GM18507 (cell line): ENCODE measurements at regions not wholly inside any gene's neighbourhood (a gene's known extent, or its start where the extent isn't known, plus 50 kb on each side); places are given as distances from the start of the nearest gene placed in this dataset.
"Not testable (repeated sequence)": the region's sequence is repeated elsewhere in the genome, so short reads cannot be mapped to it uniquely, and the experiment has no call there.

Experiments used
- DNase-seq: peaks from one replicate; pipeline ENCODE4 v3.0.0; 2011; ENCODE audit warnings: low read depth; ENCODE audit not compliant: insufficient read length; ENCODE audit errors: extremely low spot score
- FAIRE-seq: peaks from 2 replicates; lab custom pipeline; 2011; peaks lifted over from hg19 to GRCh38; lab: Jason Lieb, UNC

DNA sequence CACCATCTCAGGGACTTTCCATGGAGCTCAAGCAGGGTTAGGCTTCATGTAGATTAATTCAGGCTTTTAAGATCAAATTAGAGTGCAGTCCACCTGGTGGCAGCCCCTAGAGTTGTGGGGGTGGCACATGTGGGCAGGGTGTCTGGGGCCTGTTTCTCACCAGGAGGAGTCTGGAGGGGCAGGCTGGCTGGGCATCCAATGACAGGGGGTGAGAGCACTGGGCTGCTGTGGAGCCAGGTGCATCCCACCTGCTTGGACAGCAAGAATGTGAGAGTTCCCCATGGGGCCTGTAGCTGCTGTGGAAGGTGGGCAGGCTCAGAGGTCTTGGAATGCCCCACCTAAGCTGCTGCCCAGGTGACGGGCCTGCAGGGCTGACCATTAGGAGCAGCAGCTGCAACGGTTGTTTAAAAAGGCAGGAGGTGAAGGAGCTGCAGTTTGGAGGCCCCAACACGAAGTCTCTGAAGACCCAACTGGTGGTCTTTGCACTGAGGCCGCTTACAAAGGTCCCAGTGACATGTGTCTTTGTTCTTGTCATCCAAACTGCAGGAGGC lies 686.3 kb upstream of the HS6ST1 start:
- DNase-seq, result no peak
- no peak for FAIRE-seq

DNA sequence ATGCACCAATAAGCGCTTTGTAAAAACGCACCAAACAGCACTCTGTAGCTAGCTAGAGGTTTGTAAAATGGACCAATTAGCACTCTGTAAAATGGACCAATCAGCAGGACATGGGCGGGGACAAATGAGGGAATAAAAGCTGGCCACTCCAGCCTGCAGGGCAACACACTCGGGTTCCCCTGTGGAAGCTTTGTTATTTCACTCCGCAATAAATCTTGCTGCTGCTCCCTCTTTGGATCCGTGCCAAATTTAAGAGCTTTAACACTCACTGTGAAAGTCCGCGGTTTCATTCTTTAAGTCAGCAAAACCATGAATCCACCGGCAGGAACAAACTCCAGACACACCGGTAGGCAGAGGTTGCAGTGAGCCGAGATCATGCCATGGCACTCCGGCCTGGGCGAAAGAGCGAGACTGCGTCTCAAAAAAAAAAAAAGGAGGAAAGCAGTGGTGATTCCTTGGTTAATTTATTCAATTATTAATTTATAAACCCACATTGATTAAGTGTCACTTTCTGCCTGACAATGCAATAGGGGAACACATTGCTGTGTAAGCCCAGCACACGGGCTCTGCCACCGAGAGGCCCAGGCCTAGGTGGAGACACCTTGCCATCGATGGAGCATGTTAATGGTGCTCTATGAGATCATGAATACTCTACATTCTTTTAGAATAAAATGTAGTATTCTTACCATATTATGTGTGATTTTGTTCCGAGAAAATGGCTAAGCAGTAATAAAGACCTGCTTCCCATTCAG lies 687.6 kb upstream of the HS6ST1 start:
- FAIRE-seq, result no peak
- no peak for DNase-seq

DNA sequence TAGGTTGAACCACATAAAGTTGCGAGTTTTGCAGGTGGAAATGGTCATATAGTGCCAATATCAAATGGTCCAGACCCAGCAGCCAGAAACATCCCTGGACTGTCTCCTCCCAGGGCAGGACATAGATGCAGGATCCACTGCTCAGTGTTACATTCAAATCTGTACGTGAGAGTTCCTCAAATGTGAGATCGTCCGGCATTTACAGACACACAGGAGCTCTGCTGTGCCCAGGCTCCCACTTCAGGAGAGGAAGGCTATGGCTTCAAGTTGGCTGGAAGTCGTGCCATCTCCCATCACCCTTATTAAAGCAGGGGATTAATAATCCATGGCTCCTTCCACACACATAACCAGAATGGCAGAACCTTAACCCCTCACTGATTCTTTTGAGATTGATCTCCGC lies 688.2 kb upstream of the HS6ST1 start:
- DNase-seq, result no peak
- FAIRE-seq, result no peak

DNA sequence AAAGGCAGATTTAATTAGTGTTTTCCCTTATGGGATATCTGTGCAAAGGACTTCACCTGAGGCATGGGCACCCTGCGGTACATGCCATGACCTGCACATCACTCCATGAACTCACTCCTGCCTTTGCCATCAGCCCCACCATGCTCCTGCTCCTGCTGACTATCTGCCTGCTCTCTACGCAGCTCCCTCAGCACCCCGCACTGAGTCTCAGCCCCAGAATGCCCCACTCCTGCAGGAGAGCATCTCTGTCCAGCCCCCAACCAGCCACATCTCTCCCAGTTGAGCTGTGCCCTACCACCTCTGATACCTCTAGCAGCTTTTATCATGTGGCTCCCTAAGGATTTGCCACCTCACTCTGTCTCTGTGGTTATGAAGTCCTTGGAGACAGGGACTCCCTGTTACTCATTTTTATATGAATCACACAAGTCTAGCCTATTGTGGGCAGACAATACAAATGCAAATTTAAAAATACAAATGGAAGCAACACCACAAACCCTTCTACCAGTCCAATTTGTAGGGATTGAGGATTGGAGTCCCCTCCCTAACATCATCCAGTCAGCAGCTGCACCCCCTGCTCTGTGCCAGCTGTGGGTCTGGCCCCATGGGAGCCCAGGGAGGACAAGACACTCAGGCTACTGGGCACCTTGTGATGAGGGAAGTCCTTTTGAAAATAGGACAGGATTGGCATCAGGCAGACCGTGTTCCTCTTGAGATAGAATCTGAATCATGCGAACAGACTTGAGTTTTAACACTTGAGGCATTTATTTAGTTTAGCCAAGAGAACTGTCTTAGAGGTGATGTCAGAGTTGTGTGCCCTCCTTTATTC lies 689.6 kb upstream of the HS6ST1 start:
- FAIRE-seq, result no peak
- DNase-seq, result no peak

DNA sequence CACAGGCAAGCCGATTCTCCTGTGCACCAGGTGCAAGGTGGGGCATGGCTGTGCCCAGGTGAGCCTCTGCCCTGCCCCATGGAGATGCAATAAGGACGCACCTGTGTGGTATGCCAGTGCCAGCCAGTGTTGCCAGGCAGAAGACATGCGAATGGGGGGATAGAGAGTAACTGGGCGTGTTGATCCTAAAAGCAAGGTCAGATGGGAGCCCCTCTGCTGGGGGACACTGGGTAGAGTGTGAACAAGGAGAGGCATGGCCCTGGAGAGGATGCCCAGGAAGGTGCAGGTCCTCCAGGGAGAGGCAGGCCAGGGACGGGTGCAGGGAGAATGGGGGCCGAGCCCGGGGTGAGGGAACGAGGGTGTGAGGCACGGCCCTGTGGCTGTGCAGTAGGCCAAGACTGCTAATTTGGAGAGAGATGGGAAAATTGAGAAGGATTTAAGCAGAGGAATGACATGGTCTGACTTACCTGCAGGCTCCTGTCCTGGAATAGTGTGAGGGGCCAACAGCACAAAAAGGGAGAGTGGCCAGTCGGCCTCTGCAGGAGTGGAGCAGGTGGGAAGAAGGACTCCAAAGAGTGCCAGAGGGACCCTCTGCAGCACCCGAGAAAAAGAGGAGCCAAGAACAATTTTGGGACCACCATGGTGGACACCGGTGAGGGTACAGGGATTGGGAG lies 690.4 kb upstream of the HS6ST1 start:
- FAIRE-seq (no peak), DNase-seq (no peak)

DNA sequence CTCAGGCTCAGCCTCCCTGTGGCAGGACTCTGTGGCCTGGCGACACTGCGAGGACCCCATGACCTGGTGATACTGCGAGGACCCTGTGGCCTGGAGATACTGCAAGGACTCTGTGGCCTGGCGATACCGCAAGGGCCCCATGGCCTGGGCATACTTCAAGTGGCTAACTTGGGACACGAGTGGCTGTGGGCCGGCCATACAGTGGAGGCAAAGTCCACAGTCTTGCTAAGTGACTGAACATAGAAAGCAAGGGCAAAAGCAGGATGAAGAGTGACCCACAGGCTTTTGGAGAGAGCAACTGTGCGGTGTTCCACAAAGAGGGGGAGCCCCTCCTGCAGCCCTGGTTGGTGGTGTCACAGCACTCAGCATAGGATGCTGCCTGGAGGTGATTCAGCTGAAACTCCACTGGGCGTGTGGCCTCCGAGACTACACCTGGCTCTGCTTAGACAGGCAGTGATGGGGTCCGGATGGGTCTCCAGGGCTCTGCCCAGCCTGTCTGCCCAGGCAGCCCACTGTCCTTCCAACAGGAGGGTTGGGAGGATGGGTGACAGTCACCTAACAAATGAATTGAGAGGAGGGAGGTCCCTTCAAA lies 691.0 kb upstream of the HS6ST1 start:
- DNase-seq, result no peak
- FAIRE-seq, result no peak

DNA sequence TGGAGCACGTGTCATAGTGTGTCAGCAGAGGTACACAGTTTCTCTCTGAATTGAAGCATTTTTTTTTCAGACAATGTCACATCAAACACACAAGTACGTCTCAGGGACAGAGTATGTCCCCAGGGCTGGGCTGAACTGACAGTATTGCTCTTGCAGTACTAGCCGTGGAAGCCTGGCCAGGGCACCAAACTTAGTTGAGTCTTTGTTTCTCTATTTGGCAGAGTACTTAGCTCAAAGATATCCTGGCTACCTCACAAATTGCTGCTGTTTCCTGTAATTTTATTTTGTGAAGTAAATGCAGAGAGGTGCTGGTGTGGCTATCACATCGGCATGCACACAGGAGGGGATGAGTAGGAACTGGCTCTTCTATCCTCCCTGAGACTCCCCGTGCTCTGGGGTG lies 691.6 kb upstream of the HS6ST1 start:
- no peak for FAIRE-seq

DNA sequence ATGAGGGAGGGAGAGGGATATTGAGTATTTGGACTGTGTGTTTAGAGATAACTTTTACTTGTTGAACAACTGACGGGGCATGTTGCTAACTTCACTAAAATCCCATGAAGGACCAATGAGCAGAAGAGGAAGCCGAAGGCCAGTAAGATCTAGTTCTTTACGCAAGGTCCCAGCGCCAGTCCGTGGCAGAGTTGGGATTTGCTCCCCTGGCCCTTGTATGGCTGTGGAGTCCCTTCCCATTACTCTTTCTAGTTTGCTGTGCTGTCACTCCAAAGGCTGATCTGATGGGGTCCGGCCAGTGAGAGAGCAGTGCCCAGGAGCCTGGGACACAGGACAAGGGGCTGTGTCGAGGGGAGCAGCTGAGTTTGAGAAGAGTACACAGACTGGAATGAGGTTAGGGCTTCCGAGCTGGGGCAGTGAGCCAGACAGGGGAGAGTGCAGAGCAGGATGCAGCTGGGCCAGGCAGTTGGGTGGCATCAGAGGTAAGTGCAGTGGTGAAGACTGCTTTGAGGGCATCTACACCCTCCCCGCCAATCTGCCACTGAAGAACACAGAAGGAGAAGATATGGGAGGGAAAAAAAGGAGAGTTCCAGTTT lies 692.9 kb upstream of the HS6ST1 start:
- DNase-seq (no peak), FAIRE-seq (no peak)

More for the DNA sequence above, 691.6 kb upstream of the HS6ST1 start:
- no peak for DNase-seq

DNA sequence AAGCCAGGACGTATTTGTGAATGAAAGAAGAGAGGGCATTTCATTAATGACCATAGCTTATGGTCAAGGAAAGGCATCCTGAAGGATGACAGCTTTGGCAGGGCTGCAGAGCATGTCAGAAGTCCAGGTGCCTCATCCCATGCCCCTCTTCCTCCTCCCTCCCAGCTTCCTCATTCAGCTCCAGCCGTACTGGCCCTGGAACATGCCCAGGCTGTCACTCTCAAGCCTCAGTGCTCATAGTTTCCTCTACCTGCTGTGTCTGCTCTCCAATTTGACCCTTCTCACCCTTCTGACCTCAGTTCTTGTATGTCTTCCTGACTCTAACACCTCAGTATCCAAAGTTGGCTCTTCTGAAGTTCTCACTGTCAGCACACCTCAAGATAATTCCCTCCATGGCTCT lies 695.8 kb upstream of the HS6ST1 start:
- DNase-seq (no peak), FAIRE-seq (no peak)

DNA sequence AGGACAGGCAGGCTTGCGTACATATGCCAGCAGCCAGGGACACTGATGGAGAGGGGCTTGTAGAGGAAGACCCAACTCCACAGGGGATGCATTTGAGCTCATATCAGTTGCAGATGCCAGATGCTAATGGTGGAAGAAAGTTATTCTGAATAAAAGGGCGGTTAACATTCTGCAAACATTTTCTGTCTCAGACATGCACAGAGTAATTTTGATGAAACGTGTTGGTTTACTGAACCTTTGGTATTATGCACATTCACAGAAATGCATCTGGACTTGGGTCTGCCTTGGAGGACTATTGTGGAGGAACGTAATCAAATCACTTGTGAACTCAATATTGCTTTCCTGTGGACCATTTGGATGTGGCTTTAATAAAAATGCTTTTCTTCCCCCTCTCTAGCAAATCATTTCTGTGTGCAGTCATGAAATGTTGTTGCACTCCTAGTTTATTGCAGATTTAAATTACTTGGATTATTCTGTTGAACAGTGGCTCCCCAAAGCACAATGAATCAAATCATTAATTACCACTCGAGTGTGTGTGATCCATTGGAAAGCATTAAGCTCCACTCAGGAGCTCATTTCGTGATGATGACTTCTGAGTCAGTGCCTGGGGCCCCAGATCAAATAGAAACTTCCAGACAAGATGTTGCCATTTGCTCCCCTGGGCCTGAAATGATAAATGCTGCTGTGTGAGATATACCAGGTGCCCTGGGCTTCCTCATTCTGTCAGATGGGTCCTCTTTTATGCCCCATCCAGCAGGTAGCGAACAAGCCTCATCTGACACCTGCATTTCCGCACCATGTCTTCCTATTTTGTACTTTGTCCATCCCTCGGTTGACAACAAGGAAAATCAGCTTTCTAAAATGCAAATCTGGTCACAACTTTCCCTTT lies 697.0 kb upstream of the HS6ST1 start:
- no peak for DNase-seq
- FAIRE-seq, result no peak

DNA sequence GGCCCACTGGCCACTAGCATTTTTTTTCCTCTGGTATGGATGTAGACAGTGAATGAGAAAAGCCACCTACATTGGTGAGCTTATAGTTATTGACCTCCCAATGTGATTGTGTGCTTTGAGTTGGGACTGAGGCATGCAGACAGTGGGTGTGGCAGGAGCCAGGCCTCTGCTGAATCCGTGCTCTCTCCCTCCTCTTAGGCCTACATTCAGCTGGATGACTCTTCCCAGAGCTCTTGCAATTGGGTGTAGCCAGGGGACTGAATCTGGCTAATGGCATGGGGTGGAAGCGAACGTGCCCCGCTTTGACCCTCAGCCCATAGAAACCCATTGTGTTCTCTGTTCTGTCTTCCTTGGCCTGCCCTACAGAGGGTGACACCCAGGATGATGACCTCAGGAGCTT lies 698.3 kb upstream of the HS6ST1 start:
- FAIRE-seq (no peak), DNase-seq (no peak)

DNA sequence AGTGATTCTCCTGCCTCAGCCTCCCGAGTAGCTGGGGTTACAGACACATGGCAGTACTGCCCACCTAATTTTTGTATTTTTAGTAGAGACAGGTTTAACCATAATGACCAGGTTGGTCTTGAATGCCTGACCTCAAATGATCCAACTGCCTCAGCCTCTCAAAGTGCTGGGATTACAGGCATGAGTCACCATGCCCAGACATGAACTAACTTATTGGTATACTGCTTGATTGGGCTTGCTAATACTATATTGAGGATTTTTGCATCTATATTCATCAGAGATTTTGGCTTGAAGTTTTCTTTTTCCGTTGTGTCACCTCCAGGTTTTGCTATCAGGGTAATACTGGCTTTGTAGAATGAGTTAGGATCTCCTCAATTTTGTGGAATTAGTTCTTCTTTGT lies 706.1 kb upstream of the HS6ST1 start:
- no peak for DNase-seq
- no peak for FAIRE-seq

DNA sequence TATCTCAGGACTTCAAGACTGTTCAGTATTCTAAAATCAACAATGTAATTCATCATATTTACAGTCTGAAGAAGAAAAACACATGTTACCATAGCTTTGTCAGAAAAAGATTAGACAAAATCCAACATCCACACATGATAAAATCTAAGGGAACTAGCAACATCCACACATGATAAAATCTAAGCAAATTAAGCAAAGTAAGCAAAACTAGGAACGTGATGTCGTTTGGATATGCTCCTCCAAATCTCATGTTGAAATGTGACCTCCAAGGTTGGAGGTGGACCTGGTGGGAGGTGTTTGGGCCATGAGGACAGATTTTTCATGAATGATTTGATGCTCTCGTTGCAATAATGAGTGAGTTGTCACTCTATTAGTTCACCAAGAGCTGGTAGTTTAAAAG lies 717.3 kb upstream of the HS6ST1 start:
- no peak for FAIRE-seq
- no peak for DNase-seq

DNA sequence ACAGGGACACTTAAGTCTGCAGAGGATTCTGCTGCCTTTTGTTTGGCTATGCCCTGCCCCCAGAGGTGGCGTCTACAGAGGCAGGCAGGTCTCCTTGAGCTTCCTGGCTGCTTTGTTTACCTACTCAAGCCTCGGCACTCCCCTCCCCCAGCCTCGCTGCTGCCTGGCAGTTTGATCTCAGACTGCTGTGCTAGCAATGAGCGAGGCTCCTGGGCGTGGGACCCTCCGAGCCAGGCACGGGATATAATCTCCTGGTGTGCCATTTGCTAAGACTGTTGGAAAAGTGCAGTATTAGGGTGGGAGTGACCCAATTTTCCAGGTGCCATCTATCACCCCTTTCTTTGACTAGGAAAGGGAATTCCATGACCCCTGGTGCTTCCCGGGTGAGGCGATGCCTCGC lies 725.0 kb upstream of the HS6ST1 start:
- FAIRE-seq, DNase-seq: not testable (repeated sequence)

DNA sequence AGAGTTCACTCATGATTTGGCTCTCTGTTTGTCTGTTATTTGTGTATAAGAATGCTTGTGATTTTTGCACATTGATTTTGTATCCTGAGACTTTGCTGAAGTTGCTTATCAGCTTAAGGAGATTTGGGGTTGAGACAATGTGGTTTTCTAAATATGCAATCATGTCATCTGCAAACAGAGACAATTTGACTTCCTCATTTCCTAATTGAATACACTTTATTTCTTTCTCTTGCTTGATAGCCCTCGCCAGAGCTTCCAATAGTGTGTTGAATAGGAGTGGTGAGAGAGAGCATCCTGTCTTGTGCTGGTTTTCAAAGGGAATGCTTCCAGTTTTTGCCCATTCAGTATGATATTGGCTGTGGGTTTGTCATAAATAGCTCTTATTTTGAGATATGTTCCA lies 727.8 kb upstream of the HS6ST1 start:
- DNase-seq, result not testable (repeated sequence)

DNA sequence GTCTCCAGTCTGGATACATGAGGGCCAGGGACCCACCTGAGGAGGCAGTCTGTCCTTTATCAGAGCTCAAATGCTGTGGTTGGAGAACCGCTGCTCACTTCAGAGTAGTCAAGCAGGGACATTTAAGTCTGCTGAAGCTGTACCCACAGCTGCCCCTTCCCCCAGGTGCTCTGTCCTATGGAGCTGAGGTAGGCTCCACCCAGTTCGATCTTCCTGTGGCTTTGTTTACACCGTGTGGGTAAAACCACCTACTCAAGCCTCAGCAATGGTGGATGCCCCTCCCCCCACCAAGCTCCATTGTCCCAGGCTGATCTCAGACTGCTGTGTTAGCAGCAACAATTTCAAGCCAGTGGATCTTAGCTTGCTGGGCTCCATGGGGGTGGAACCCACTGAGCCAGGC lies 731.4 kb upstream of the HS6ST1 start:
- DNase-seq (no peak), FAIRE-seq (no peak)

More for the DNA sequence above, 727.8 kb upstream of the HS6ST1 start:
- FAIRE-seq, result not testable (repeated sequence)

DNA sequence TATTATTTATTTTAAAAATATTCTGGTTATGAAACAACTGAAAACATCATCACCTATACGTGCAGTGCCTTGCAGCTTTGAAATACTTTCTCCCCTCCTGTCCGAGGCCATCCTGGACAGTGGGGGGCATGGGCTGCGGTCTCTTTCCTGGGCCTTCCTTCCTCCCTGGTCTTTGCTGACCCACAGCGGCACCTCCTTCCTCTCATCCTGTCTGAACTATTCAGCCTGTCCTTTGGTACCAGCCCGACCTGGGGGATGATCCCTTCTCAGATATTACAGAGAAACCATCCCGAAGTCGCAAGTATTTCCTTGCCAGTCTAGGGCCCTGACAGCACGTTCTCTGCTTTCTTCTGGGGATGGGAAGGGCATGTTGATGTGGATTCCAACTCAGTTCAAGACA lies 736.6 kb upstream of the HS6ST1 start:
- DNase-seq (no peak), FAIRE-seq (no peak)

DNA sequence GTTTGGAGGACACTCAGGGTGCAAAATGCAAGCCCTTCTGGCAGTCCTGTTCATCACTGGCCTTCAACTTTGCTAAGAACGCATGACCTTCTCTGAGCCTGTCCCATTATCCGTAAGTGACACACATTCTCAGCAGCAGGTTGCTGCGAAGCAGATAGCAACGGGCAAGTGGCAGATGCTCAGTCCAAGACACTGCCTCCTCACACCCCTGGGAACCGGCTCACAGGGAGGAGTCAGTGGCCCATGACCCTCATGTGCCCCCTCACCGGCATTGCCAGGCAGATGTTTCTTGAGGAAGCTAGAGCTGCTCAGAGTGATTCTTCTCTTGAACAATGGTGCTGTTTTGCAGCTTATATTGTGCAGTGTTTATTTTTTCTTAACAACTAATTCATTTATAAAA lies 737.2 kb upstream of the HS6ST1 start:
- DNase-seq (no peak), FAIRE-seq (no peak)
